ENCODE measurements at regions not wholly inside any gene's neighbourhood (a gene's known extent, or its start where the extent isn't known, plus 50 kb on each side); places are given as distances from the start of the nearest gene placed in this dataset.

- TF ChIP-seq EZH2phosphoT487 (IDR thresholded peaks at IDR 0.05; ENCODE audit: insufficient read depth, low read depth) = no peak
- no peak for TF ChIP-seq EZH2 (IDR thresholded peaks at IDR 0.05; ENCODE audit: insufficient read depth, poor library complexity, severe bottlenecking)
Observed at GRCh38 chr20:39233755-39234154, 271.6 kb downstream of the DHX35 start.
